ENCODE measurements at regions not wholly inside any gene's neighbourhood (a gene's known extent, or its start where the extent isn't known, plus 50 kb on each side); places are given as distances from the start of the nearest gene placed in this dataset.

DNA sequence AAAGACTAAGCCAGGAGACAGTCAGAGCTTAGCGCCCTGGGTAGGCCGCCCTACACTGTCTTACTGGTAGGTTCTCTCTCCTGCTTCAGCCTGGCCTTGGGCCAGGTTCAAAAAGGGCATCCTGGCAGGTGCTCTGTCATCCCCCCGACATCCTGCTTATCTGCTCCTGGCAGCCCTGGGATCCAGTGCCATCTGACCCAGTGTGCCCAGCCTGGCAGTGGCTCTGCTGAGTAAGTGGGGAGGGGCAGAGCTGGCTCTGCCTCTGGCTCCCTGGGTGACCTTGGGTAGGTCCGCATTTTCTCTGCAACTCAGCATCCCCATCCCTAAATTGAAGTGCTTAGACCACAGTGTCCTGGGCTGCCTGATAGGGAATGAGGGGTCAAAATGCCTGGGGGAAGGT lies 549.9 kb downstream of the PTPRU start (continued):
- TF ChIP-seq RFX5 (IDR thresholded peaks at IDR 0.05), result no peak
- TF ChIP-seq NR3C1 (IDR thresholded peaks at IDR 0.05), result no peak
- TF ChIP-seq HOXA7 (CRISPR knock-in tag; IDR thresholded peaks at IDR 0.05), result no peak
- no peak for TF ChIP-seq NPAS2 (CRISPR knock-in tag; IDR thresholded peaks at IDR 0.05; ENCODE audit: borderline replicate concordance)
- TF ChIP-seq CEBPB (IDR thresholded peaks at IDR 0.05), result no peak
- TF ChIP-seq POLR2A (IDR thresholded peaks at IDR 0.05; ENCODE audit: low read length), result no peak
- TF ChIP-seq, protein P1, sequence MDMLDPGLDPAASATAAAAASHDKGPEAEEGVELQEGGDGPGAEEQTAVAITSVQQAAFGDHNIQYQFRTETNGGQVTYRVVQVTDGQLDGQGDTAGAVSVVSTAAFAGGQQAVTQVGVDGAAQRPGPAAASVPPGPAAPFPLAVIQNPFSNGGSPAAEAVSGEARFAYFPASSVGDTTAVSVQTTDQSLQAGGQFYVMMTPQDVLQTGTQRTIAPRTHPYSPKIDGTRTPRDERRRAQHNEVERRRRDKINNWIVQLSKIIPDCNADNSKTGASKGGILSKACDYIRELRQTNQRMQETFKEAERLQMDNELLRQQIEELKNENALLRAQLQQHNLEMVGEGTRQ (IDR thresholded peaks at IDR 0.05), result no peak
- TF ChIP-seq EHMT2 (IDR thresholded peaks at IDR 0.05; ENCODE audit: low read depth), result no peak
- no peak for TF ChIP-seq POLR2AphosphoS2 (conservative IDR thresholded peaks at IDR 0.05; ENCODE audit: low read length)

DNA sequence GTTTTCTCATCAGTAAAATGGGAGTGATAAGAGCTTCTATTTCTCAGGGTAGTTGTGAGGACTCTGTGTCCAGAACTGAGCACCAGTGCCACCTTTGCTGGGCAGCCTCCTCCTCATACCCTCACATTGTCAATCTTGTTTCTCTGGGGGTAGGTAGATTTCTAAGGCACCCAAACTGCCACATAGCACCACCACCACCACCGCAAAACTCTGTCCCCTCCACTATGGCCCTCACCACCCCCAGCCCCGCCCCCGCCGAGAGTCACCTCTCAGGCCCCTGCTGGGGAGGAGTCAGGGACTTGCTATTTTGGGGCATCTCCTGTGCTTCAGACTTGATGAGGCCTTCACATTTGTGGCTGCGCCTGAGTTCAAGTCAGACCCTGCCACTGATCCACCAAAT lies 549.2 kb downstream of the PTPRU start:
- DNase-seq (ENCODE audit: low read depth in 1 of 2, low spot score in 1 of 2) (no peak), FAIRE-seq (no peak), ATAC-seq (no peak)
- Histone ChIP-seq H3K4me1 (no peaks in the 10 kb centered on the region), H3K27ac (no peak overlapping the region), H3K4me3 (no peak overlapping the region), H3K9me3 (no peaks in the 10 kb centered on the region), H3K4me2 (no peak overlapping the region)
- whole genome bisulfite sequencing (ENCODE audit: missing lambda C conversion rate), result 100% methylated on average over 2 of the region's 5 CpGs
- TF ChIP-seq SMC3 (IDR thresholded peaks at IDR 0.05) (no peak), HEYL (CRISPR knock-in tag; IDR thresholded peaks at IDR 0.05) (no peak), NR3C1 (IDR thresholded peaks at IDR 0.05) (no peak), JUNB (IDR thresholded peaks at IDR 0.05) (no peak), POLR2AphosphoS2 (conservative IDR thresholded peaks at IDR 0.05; ENCODE audit: low read length) (no peak), HOXA7 (CRISPR knock-in tag; IDR thresholded peaks at IDR 0.05) (no peak), RAD21 (conservative IDR thresholded peaks at IDR 0.05 in 1 of 2, IDR thresholded peaks at IDR 0.05 in 1 of 2) (no peak), SREBF2 (IDR thresholded peaks at IDR 0.05) (no peak), EP300 (IDR thresholded peaks at IDR 0.05) (no peak), RFX5 (IDR thresholded peaks at IDR 0.05) (no peak)
- TF ChIP-seq, protein P2, sequence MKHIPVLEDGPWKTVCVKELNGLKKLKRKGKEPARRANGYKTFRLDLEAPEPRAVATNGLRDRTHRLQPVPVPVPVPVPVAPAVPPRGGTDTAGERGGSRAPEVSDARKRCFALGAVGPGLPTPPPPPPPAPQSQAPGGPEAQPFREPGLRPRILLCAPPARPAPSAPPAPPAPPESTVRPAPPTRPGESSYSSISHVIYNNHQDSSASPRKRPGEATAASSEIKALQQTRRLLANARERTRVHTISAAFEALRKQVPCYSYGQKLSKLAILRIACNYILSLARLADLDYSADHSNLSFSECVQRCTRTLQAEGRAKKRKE (CRISPR knock-in tag; IDR thresholded peaks at IDR 0.05; ENCODE audit: low read depth), result no peak
- CTCF ChIA-PET, result interaction anchor here (1.0 kb wide), 1 partner anchor 326 kb away, joined by 3 read pairs; no protein-coding TSS in a partner anchor
- POLR2A ChIA-PET, result no interaction called here

DNA sequence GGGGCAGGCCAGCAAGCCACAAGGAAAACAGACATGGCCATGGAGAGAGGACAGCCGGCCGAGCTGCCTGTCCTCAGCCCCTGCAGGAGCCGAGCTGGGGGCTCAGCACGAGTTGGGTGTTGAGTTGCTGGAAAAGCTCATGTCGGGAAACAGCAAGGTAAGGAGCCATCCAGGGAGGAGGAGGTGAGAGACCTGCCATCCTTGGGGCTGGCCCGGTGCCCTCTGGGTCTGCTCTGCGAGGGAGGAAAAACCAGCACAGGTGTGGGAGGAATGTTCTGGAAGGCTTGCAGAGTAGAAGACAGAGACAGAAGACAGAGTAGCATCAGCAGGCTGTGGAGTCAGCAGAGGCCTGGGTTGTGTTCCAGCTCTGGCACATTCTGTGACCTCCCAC lies 548.8 kb downstream of the PTPRU start:
- ATAC-seq, result no peak
- no peak overlapping the region for H3K27ac ChIP-seq
- no peaks in the 10 kb centered on the region for H3K9me3 ChIP-seq
- H3K4me3 ChIP-seq, result no peak overlapping the region
- no peak for FAIRE-seq
- ChIA-PET CTCF (interaction anchor here (1.0 kb wide), 1 partner anchor 326 kb away, joined by 3 read pairs; no protein-coding TSS in a partner anchor), POLR2A (no interaction called here)
- WGBS (ENCODE audit: missing lambda C conversion rate), result 85% methylated on average over 7 of the region's 7 CpGs
- no peak for DNase-seq (ENCODE audit: low read depth in 1 of 2, low spot score in 1 of 2)
- TF ChIP-seq, protein P3, sequence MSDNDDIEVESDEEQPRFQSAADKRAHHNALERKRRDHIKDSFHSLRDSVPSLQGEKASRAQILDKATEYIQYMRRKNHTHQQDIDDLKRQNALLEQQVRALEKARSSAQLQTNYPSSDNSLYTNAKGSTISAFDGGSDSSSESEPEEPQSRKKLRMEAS (IDR thresholded peaks at IDR 0.05), result no peak
- TF ChIP-seq HOXA7 (CRISPR knock-in tag; IDR thresholded peaks at IDR 0.05), result no peak
- TF ChIP-seq KDM5A (IDR thresholded peaks at IDR 0.05), result no peak
- no peak for TF ChIP-seq FOSB (CRISPR knock-in tag; IDR thresholded peaks at IDR 0.05)
- H3K4me1 ChIP-seq, result no peaks in the 10 kb centered on the region
- H3K4me2 ChIP-seq, result no peak overlapping the region

DNA sequence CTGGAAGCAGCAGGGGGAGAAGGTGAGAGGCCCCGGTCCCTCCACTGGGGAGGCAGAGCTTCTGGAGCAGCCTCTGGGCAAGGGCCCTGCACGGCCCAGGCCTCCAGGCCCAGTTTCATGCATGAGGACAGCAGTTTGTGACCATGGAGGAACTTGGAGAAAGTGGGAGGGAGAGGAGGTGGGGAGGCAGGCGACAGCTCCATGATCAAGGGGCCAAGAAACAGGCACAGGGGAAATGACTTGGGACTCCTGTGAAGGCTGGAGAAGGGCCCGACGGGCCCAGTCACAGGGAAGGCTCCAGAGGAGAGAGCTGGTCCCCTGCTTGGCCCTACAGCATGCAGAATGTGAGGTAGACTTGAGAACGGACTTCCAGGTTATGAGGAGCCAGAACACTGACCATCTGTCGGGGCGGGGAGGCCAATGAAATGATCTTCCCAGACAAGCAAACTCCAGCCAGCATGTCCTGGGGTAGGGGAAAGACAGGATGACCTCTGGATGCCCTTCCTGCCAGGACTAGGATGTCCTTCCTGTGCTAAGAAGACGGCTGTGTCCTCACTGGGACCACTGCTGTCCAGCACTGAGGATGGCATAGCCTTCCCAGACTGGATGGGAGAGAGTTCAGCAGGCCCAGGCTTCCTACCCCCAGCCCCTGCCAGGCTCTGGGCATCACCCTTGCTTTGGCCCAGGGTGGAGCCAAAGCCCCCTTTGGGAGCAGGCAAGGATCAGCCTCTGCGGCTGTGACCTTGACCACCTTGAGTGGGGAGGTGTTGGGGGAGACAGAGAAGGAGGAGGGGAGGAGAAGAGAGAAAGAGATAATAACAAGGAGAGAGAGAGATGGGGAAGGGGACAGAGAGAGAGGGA lies 548.2 kb downstream of the PTPRU start:
- Histone ChIP-seq H3K4me3 (no peak overlapping the region), H3K4me1 (no peaks in the 10 kb centered on the region), H3K4me2 (no peak overlapping the region), H3K9me3 (no peaks in the 10 kb centered on the region), H3K27ac (no peak overlapping the region)
- CTCF ChIA-PET, result interaction anchor here (1.6 kb wide), 1 partner anchor 86 kb away, joined by 3 read pairs; no protein-coding TSS in a partner anchor
- POLR2A ChIA-PET, result no interaction called here
- WGBS (ENCODE audit: missing lambda C conversion rate), result 66% methylated on average over 8 of the region's 10 CpGs
- no peak for DNase-seq (ENCODE audit: low read depth in 1 of 2, low spot score in 1 of 2)
- FAIRE-seq, result no peak
- TF ChIP-seq KDM5A (IDR thresholded peaks at IDR 0.05) (no peak), RAD21 (conservative IDR thresholded peaks at IDR 0.05 in 1 of 2, IDR thresholded peaks at IDR 0.05 in 1 of 2) (no peak)
- TF ChIP-seq, protein P4, sequence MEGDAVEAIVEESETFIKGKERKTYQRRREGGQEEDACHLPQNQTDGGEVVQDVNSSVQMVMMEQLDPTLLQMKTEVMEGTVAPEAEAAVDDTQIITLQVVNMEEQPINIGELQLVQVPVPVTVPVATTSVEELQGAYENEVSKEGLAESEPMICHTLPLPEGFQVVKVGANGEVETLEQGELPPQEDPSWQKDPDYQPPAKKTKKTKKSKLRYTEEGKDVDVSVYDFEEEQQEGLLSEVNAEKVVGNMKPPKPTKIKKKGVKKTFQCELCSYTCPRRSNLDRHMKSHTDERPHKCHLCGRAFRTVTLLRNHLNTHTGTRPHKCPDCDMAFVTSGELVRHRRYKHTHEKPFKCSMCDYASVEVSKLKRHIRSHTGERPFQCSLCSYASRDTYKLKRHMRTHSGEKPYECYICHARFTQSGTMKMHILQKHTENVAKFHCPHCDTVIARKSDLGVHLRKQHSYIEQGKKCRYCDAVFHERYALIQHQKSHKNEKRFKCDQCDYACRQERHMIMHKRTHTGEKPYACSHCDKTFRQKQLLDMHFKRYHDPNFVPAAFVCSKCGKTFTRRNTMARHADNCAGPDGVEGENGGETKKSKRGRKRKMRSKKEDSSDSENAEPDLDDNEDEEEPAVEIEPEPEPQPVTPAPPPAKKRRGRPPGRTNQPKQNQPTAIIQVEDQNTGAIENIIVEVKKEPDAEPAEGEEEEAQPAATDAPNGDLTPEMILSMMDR (IDR thresholded peaks at IDR 0.05), result no peak
- no peak for ATAC-seq
